SW 1271 (cell line): ENCODE measurements at regions not wholly inside any gene's neighbourhood (a gene's known extent, or its start where the extent isn't known, plus 50 kb on each side); places are given as distances from the start of the nearest gene placed in this dataset.

Source experiments
- DNase-seq, 2 experiments: peaks; one replicate each; lab custom pipeline; 2025; lab: John Stamatoyannopoulos, UW

- DNase-seq, result no peak
These were observed 234.2 kb upstream of the UMPS start for GRCh38 chr3:124496061-124496460.

- DNase-seq, result no peak
These were observed 232.8 kb upstream of the UMPS start for GRCh38 chr3:124497487-124497886.

- no peak for DNase-seq
These were observed 231.4 kb upstream of the UMPS start for GRCh38 chr3:124498891-124499290.

GRCh38 chr3:124504332-124505059 is 225.8 kb upstream of the UMPS start:
- no peak for DNase-seq

GRCh38 chr3:124509884-124510283 is 220.4 kb upstream of the UMPS start:
- DNase-seq, result no peak

GRCh38 chr3:124510290-124510689 is 220.0 kb upstream of the UMPS start:
- DNase-seq, result no peak

- DNase-seq, result no peak
These were observed 217.2 kb upstream of the UMPS start for GRCh38 chr3:124512881-124513609.

GRCh38 chr3:124513610-124513997 is 216.6 kb upstream of the UMPS start:
- no peak for DNase-seq

GRCh38 chr3:124514683-124515082 is 215.6 kb upstream of the UMPS start:
- no peak for DNase-seq

- DNase-seq, result no peak
These were observed 213.9 kb upstream of the UMPS start for GRCh38 chr3:124516333-124516732.

GRCh38 chr3:124517306-124517705 is 212.9 kb upstream of the UMPS start:
- DNase-seq, result no peak

GRCh38 chr3:124518350-124518749 is 211.9 kb upstream of the UMPS start:
- no peak for DNase-seq

- no peak for DNase-seq
These were observed 210.6 kb upstream of the UMPS start for GRCh38 chr3:124519591-124520194.

- DNase-seq, result no peak
These were observed 209.3 kb upstream of the UMPS start for GRCh38 chr3:124520970-124521369.

- DNase-seq, result no peak
These were observed 208.1 kb upstream of the UMPS start for GRCh38 chr3:124522082-124522625.

- DNase-seq, result no peak
These were observed 203.7 kb upstream of the UMPS start for GRCh38 chr3:124526601-124527000.

GRCh38 chr3:124529826-124530571 is 200.3 kb upstream of the UMPS start:
- DNase-seq, result no peak

- no peak for DNase-seq
These were observed 199.3 kb upstream of the UMPS start for GRCh38 chr3:124530916-124531315.

- no peak for DNase-seq
These were observed 198.2 kb upstream of the UMPS start for GRCh38 chr3:124532071-124532470.

GRCh38 chr3:124535306-124535705 is 194.9 kb upstream of the UMPS start:
- no peak for DNase-seq

GRCh38 chr3:124540550-124541211 is 189.6 kb upstream of the UMPS start:
- DNase-seq, result no peak
